ENCODE measurements at regions not wholly inside any gene's neighbourhood (a gene's known extent, or its start where the extent isn't known, plus 50 kb on each side); places are given as distances from the start of the nearest gene placed in this dataset.

DNA sequence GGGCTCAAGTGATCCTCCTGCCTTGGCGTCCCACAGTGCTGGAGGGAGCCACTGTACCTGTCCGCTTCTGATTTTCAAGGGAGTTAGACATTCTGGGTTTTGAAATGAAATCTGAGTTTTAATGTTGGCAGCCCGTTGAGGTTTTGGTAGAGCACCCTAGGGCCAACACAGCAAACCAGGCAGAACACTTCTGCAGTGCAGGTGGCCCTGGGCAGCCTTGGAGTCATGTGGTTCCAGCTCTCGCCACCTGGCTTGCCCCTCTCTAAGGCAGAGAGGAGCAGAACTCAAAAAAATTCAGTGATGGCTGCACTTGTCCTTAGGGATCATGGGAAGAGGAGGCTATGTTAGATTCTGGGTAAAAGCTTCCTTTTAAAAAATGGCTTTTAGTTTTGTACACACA, 74.9 kb downstream of the CLDN34 start:
- Histone ChIP-seq H3K4me1 (ENCODE audit: insufficient read depth, low read length, poor library complexity, severe bottlenecking) (peaks cover 10% of the 10 kb centered on the region), H3K9me3 (ENCODE audit: low read depth, low read length, poor library complexity, severe bottlenecking) (no peaks in the 10 kb centered on the region), H3K27me3 (replicated peaks; ENCODE audit: insufficient read depth, low read depth, low read length, poor library complexity) (no peaks in the 10 kb centered on the region), H3K27ac (ENCODE audit: low read depth, low read length, poor library complexity, severe bottlenecking) (no peak overlapping the region), H3K4me3 (ENCODE audit: low read depth, low read length, poor library complexity, severe bottlenecking) (no peak overlapping the region), H3K36me3 (ENCODE audit: insufficient read depth, low read length, poor library complexity, severe bottlenecking) (no peaks in the 10 kb centered on the region)
- ChIA-PET POLR2A (ENCODE audit: low non-redundant PET) (no interaction called here), CTCF (no interaction called here)
- BruUV-seq (replicated peaks), result no TSS peak
- intact Hi-C loops (cut with micrococcal nuclease; ENCODE audit: unreplicated experiment), result no loop called here
- no peak for TF ChIP-seq EZH2 (IDR thresholded peaks at IDR 0.05; ENCODE audit: borderline replicate concordance, low read depth, low read length, poor library complexity, severe bottlenecking)
- TF ChIP-seq, protein P1, sequence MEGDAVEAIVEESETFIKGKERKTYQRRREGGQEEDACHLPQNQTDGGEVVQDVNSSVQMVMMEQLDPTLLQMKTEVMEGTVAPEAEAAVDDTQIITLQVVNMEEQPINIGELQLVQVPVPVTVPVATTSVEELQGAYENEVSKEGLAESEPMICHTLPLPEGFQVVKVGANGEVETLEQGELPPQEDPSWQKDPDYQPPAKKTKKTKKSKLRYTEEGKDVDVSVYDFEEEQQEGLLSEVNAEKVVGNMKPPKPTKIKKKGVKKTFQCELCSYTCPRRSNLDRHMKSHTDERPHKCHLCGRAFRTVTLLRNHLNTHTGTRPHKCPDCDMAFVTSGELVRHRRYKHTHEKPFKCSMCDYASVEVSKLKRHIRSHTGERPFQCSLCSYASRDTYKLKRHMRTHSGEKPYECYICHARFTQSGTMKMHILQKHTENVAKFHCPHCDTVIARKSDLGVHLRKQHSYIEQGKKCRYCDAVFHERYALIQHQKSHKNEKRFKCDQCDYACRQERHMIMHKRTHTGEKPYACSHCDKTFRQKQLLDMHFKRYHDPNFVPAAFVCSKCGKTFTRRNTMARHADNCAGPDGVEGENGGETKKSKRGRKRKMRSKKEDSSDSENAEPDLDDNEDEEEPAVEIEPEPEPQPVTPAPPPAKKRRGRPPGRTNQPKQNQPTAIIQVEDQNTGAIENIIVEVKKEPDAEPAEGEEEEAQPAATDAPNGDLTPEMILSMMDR (conservative IDR thresholded peaks at IDR 0.05; ENCODE audit: low read depth, low read length), result no peak
- DNase-seq (ENCODE audit: low spot score), result no peak

DNA sequence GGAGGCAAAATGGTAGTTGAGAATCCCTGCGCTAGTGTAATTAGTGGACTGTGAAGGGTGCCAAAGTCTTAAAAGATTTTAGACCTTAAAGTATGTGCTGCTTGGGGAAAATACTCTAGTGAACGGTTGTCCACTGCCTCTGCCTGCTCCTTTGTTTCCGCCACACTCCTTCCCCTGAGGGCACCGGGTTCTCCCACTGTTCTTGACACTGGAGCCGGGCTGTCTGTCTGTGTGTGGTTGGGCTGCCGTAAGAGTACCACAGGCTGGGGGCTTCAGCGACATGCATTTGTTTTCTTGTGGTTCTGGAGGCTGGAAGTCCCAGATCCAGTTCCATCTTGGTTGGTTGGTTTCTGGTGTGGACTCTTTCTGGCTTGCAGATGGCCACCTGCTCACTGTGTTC, 76.2 kb downstream of the CLDN34 start:
- H3K27me3 ChIP-seq (replicated peaks; ENCODE audit: insufficient read depth, low read depth, low read length, poor library complexity), result no peaks in the 10 kb centered on the region
- no peak for DNase-seq (ENCODE audit: low spot score)
- H3K36me3 ChIP-seq (ENCODE audit: insufficient read depth, low read length, poor library complexity, severe bottlenecking), result no peaks in the 10 kb centered on the region
- ChIA-PET POLR2A (ENCODE audit: low non-redundant PET) (no interaction called here), CTCF (no interaction called here)
- H3K9me3 ChIP-seq (ENCODE audit: low read depth, low read length, poor library complexity, severe bottlenecking), result no peaks in the 10 kb centered on the region
- no TSS peak for BruUV-seq (replicated peaks)
- no peak overlapping the region for H3K27ac ChIP-seq (ENCODE audit: low read depth, low read length, poor library complexity, severe bottlenecking)
- H3K4me1 ChIP-seq (ENCODE audit: insufficient read depth, low read length, poor library complexity, severe bottlenecking), result peaks cover 10% of the 10 kb centered on the region
- no peak for TF ChIP-seq EZH2 (IDR thresholded peaks at IDR 0.05; ENCODE audit: borderline replicate concordance, low read depth, low read length, poor library complexity, severe bottlenecking)
- TF ChIP-seq, protein P1 (conservative IDR thresholded peaks at IDR 0.05; ENCODE audit: low read depth, low read length), result no peak
- intact Hi-C loops (cut with micrococcal nuclease; ENCODE audit: unreplicated experiment), result no loop called here
- no peak overlapping the region for H3K4me3 ChIP-seq (ENCODE audit: low read depth, low read length, poor library complexity, severe bottlenecking)

DNA sequence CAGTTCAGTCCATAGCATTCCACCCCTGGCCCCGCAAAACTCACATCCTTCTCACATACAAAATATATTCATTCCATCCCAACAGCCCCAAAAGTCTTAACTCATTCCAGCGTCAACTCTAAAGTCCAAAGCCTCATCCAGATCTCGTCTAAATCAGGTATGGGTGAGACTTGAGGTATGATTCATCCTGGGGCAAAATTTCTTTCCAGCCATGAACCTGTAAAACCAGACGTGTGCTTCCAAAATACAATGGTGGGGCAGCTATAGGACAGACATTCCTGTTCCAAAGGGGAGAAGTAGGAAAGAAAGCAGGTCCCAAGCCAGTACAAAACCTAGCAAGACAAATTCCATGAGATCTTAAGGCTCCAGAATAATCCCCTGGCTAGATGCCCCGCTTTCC, 76.9 kb downstream of the CLDN34 start:
- peaks cover 10% of the 10 kb centered on the region for H3K4me1 ChIP-seq (ENCODE audit: insufficient read depth, low read length, poor library complexity, severe bottlenecking)
- ChIA-PET CTCF (no interaction called here), POLR2A (ENCODE audit: low non-redundant PET) (no interaction called here)
- H3K27ac ChIP-seq (ENCODE audit: low read depth, low read length, poor library complexity, severe bottlenecking), result no peak overlapping the region
- no peak overlapping the region for H3K4me3 ChIP-seq (ENCODE audit: low read depth, low read length, poor library complexity, severe bottlenecking)
- H3K9me3 ChIP-seq (ENCODE audit: low read depth, low read length, poor library complexity, severe bottlenecking), result no peaks in the 10 kb centered on the region
- no peaks in the 10 kb centered on the region for H3K36me3 ChIP-seq (ENCODE audit: insufficient read depth, low read length, poor library complexity, severe bottlenecking)
- TF ChIP-seq, protein P1 (conservative IDR thresholded peaks at IDR 0.05; ENCODE audit: low read depth, low read length), result no peak
- no peak for TF ChIP-seq EZH2 (IDR thresholded peaks at IDR 0.05; ENCODE audit: borderline replicate concordance, low read depth, low read length, poor library complexity, severe bottlenecking)
- intact Hi-C loops (cut with micrococcal nuclease; ENCODE audit: unreplicated experiment), result no loop called here
- BruUV-seq (replicated peaks), result no TSS peak
- H3K27me3 ChIP-seq (replicated peaks; ENCODE audit: insufficient read depth, low read depth, low read length, poor library complexity), result no peaks in the 10 kb centered on the region
- DNase-seq (ENCODE audit: low spot score), result no peak

Data from A673 (cell line).